Ectodermal cell (in vitro differentiated cells): ENCODE measurements at regions not wholly inside any gene's neighbourhood (a gene's known extent, or its start where the extent isn't known, plus 50 kb on each side); places are given as distances from the start of the nearest gene placed in this dataset.

Experiments used
- H3K27ac ChIP-seq: 2 replicates; pipeline ENCODE4 v1.7.0; 2013; ENCODE audit warnings: mild to moderate bottlenecking, low read depth, low read length; ENCODE audit not compliant: insufficient read depth, poor library complexity, severe bottlenecking
- H3K27me3 ChIP-seq: 2 replicates; pipeline ENCODE4 v1.7.0; 2013; ENCODE audit warnings: mild to moderate bottlenecking, low read length; ENCODE audit not compliant: insufficient read depth, control insufficient read depth, poor library complexity, severe bottlenecking
- H3K36me3 ChIP-seq: one replicate; pipeline ENCODE4 v1.7.0; 2013; ENCODE audit warnings: low read length; ENCODE audit not compliant: control insufficient read depth, insufficient read depth
- H3K4me1 ChIP-seq: one replicate; pipeline ENCODE4 v1.7.0; 2013; ENCODE audit warnings: low read length; ENCODE audit not compliant: control insufficient read depth, insufficient read depth
- H3K4me3 ChIP-seq: 2 replicates; pipeline ENCODE4 v1.7.0; 2013; ENCODE audit warnings: low read depth, low read length, control low read depth; ENCODE audit not compliant: insufficient read depth
- H3K9me3 ChIP-seq: 2 replicates; pipeline ENCODE4 v1.7.0; 2013; ENCODE audit warnings: mild to moderate bottlenecking, low read length, moderate library complexity; ENCODE audit not compliant: control insufficient read depth
- WGBS, 2 experiments: methylation state at CpG; one replicate each; pipeline ENCODE4 v1.1.7; 2013; ENCODE audit warnings: missing lambda C conversion rate in 2 of 2; 5-methylcytosine and 5-hydroxymethylcytosine counted together

- H3K27me3 ChIP-seq: no peaks in the 10 kb centered on the region
- H3K36me3 ChIP-seq: no peaks in the 10 kb centered on the region
- no peak overlapping the region for H3K4me3 ChIP-seq
- no peaks in the 10 kb centered on the region for H3K9me3 ChIP-seq
- H3K4me1 ChIP-seq: no peaks in the 10 kb centered on the region
- 78 to 79% methylated on average over 4 of the region's 4 CpGs for WGBS, 2 experiments
- no peak overlapping the region for H3K27ac ChIP-seq
Measured at GRCh38 chr14:53814392-53814791, 142.2 kb downstream of the BMP4 start.

- 91 to 92% methylated on average over 7 of the region's 7 CpGs for WGBS, 2 experiments
- Histone ChIP-seq H3K36me3 (no peaks in the 10 kb centered on the region), H3K27ac (no peak overlapping the region), H3K4me1 (peaks cover 6% of the 10 kb centered on the region), H3K4me3 (no peak overlapping the region), H3K27me3 (no peaks in the 10 kb centered on the region), H3K9me3 (no peaks in the 10 kb centered on the region)
Measured at GRCh38 chr14:53810221-53810620, 146.4 kb downstream of the BMP4 start.

DNA sequence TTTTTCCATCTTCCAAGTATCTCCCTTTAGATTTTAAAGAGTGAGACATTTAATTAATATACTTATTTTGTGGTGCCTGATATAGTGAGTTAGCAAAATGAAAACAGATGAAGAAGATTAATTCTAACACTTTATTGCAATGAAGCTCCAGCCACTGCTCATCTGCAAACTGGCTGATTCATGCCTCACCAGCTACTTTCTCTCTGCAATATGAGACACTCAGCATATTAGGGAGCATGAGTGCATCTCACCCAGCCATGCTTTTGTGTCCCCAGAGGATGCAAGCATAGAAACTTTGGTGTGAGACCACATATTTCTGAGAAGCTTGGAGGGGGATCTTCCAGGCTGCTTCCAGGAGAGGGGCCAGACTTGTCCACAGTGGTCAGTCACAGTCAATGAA, 148.6 kb downstream of the BMP4 start:
- Histone ChIP-seq H3K4me3 (no peak overlapping the region), H3K27me3 (no peaks in the 10 kb centered on the region), H3K36me3 (no peaks in the 10 kb centered on the region), H3K27ac (no peak overlapping the region), H3K4me1 (peaks cover 6% of the 10 kb centered on the region), H3K9me3 (no peaks in the 10 kb centered on the region)

DNA sequence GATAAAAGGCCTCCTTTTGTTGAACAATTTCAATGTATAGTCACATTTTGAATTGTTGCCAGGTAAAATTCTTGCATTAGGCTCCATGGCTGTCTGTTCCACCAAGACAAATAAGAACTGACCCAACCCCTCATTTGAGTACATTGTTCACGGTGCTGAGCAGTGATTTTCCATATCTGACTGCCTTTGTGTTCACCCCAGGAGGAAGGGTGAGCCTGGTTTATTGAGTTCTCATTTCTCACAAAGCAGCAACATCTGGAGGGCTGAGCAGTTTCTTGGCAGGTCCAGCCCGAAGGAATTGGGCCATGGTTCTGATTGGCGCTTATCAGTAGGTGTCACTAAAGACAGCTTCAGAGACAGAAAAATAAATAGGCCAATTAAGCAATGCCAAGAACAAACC, 149.1 kb downstream of the BMP4 start:
- Histone ChIP-seq H3K9me3 (no peaks in the 10 kb centered on the region), H3K27ac (no peak overlapping the region), H3K4me1 (peaks cover 6% of the 10 kb centered on the region), H3K27me3 (no peaks in the 10 kb centered on the region), H3K36me3 (no peaks in the 10 kb centered on the region), H3K4me3 (no peak overlapping the region)
- WGBS, 2 experiments: 94 to 95% methylated on average over 3 of the region's 3 CpGs

- Histone ChIP-seq H3K36me3 (no peaks in the 10 kb centered on the region), H3K27ac (no peak overlapping the region), H3K4me3 (no peak overlapping the region), H3K27me3 (no peaks in the 10 kb centered on the region), H3K4me1 (peaks cover 6% of the 10 kb centered on the region), H3K9me3 (no peaks in the 10 kb centered on the region)
- 71 to 90% methylated on average over 1 to 2 of the region's 2 CpGs for WGBS, 2 experiments
Measured at GRCh38 chr14:53807108-53807507, 149.5 kb downstream of the BMP4 start.

DNA sequence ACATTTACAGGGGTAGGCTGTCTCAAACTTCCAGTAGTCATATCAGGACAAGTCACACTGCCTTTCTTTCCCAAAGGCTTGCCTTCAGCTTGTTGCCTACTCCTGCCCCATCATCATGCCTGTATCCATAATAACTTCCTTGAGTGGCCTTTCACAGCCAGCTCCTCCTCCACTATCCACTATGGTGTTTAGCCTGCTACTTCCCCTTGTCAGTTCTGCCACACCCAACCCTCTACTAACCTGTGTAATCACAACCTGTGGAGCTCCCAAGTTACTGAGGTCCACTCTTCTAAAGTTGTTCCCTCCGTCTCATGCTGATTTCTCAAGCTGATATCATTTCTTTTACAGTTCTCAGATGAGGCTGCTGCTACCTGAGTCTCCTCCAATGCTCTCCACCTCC, 159.9 kb downstream of the BMP4 start:
- H3K27ac ChIP-seq: no peak overlapping the region
- H3K36me3 ChIP-seq: no peaks in the 10 kb centered on the region
- 90 to 96% methylated on average over 1 of the region's 1 CpG for WGBS, 2 experiments
- H3K4me3 ChIP-seq: no peak overlapping the region
- no peaks in the 10 kb centered on the region for H3K9me3 ChIP-seq
- H3K4me1 ChIP-seq: no peaks in the 10 kb centered on the region
- H3K27me3 ChIP-seq: no peaks in the 10 kb centered on the region

DNA sequence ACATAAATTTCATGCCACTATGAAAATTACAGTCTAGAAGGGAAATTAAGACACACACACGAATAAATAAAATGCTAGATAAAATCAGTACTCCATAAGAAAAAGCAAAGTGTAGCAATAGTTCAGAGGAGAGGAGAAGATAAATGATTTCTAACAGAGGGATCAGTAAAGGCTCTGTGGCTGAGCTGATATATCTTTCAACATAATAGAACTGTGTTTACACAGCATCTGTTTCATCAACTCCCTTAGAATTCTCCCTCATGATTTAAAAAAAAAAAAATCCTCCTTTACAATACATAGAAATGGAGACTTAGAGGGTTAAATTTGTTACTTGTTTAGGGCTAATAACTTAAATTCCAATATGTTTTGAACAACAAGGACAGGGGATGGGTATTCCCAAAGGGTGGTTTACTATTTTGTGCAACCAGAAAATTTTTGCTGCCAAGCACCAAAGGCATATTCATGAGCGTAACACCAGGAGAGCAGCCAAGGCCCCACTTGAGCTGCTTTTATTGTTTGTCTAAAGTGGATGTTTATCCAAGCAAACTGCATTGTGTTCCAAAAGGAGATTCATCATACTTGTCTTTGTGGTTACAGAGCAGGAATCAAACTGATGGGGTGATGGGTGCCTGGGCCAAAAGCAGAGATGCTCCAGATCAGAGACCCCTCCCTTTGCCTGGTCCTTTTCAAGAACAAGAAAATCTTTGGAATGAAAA, 162.7 kb downstream of the BMP4 start:
- no peaks in the 10 kb centered on the region for H3K9me3 ChIP-seq
- H3K27me3 ChIP-seq: no peaks in the 10 kb centered on the region
- H3K4me1 ChIP-seq: no peaks in the 10 kb centered on the region
- H3K4me3 ChIP-seq: no peak overlapping the region
- 97 to 98% methylated on average over 1 of the region's 2 CpGs for WGBS, 2 experiments
- no peaks in the 10 kb centered on the region for H3K36me3 ChIP-seq
- no peak overlapping the region for H3K27ac ChIP-seq

GRCh38 chr14:53792909-53793308, 163.7 kb downstream of the BMP4 start:
- 100% methylated on average over 1 of the region's 1 CpG for WGBS, 2 experiments
- Histone ChIP-seq H3K36me3 (no peaks in the 10 kb centered on the region), H3K27me3 (no peaks in the 10 kb centered on the region), H3K4me1 (no peaks in the 10 kb centered on the region), H3K27ac (no peak overlapping the region), H3K4me3 (no peak overlapping the region), H3K9me3 (no peaks in the 10 kb centered on the region)

DNA sequence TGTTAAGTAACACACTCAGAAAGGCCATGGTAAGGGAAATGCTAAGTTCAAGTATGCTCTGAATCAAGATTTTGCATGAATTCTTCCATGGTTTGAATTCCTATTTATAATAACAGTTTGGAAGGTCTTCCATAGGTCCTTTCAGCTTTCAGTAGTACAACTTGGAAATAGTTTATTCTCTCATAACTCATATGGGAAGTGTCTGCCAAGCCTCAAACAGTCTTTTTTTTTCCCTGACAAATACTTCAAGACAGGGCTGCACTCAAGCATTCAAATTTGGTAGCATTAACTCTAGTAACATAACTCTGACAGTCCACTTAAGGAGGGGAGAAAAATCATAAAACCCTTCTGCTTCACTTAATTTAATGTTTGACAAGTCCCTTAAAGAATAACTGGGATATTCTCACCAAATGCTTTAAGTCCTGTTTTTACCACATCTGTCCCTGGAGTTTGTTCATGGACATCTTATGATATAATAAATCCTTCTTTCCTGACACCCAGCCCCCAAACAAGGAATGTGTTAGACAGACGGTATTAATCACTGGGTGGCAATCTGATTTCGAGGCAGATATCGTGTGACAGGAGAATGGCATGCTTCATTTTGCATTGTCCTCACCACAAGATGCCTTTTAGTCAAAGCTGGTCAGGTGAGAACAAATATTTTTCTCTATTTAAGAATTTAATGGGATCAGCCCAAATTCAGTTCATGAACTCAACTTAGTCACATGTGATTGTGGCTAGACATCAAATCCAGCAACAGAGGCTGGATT, 165.7 kb downstream of the BMP4 start:
- no peaks in the 10 kb centered on the region for H3K36me3 ChIP-seq
- H3K4me1 ChIP-seq: no peaks in the 10 kb centered on the region
- H3K27me3 ChIP-seq: no peaks in the 10 kb centered on the region
- no peaks in the 10 kb centered on the region for H3K9me3 ChIP-seq
- no peak overlapping the region for H3K4me3 ChIP-seq
- 71% methylated on average over 3 of the region's 3 CpGs for WGBS, 2 experiments
- H3K27ac ChIP-seq: no peak overlapping the region

- Histone ChIP-seq H3K9me3 (no peaks in the 10 kb centered on the region), H3K4me3 (no peak overlapping the region), H3K36me3 (no peaks in the 10 kb centered on the region), H3K27ac (no peak overlapping the region), H3K4me1 (no peaks in the 10 kb centered on the region), H3K27me3 (no peaks in the 10 kb centered on the region)
- 94 to 95% methylated on average over 5 of the region's 5 CpGs for WGBS, 2 experiments
Measured at GRCh38 chr14:53788566-53788965, 168.1 kb downstream of the BMP4 start.
